GM12892 (cell line): ENCODE measurements at regions not wholly inside any gene's neighbourhood (a gene's known extent, or its start where the extent isn't known, plus 50 kb on each side); places are given as distances from the start of the nearest gene placed in this dataset.

Experiments
- DNase-seq: peaks from one replicate; pipeline ENCODE4 v3.0.0; 2011; ENCODE audit not compliant: insufficient read length
- FAIRE-seq: peaks from 2 replicates; lab custom pipeline; 2011; peaks lifted over from hg19 to GRCh38; lab: Jason Lieb, UNC
- POLR2A ChIP-seq: IDR thresholded peaks from 2 replicates; pipeline ENCODE4 v1.6.1; 2011; ENCODE audit warnings: low read depth, low read length, control low read depth
- POLR2AphosphoS5 ChIP-seq: IDR thresholded peaks from 2 replicates; pipeline ENCODE4 v1.6.1; 2011; ENCODE audit warnings: low read depth, low read length, control low read depth
- TAF1 ChIP-seq: IDR thresholded peaks from 2 replicates; pipeline ENCODE4 v1.6.1; 2011; ENCODE audit warnings: low read depth, mild to moderate bottlenecking, control low read depth, low read length, borderline replicate concordance

GRCh38 chr10:91137822-91138221 lies 82.6 kb upstream of the PCGF5 start:
- FAIRE-seq (peak; percentile 50), DNase-seq (no peak)
- no peak for TF ChIP-seq POLR2A
- TF ChIP-seq TAF1, result no peak
- TF ChIP-seq POLR2AphosphoS5, result no peak

GRCh38 chr10:91140995-91141549 lies 79.4 kb upstream of the PCGF5 start:
- peak; percentile 76 for FAIRE-seq
- TF ChIP-seq POLR2A (no peak), TAF1 (no peak)
- no peak for DNase-seq

GRCh38 chr10:91144961-91145360 lies 75.5 kb upstream of the PCGF5 start:
- FAIRE-seq, result no peak
- no peak for DNase-seq
- TF ChIP-seq TAF1, result no peak
- TF ChIP-seq POLR2AphosphoS5, result no peak
- no peak for TF ChIP-seq POLR2A

- FAIRE-seq, result peak; percentile 9
- TF ChIP-seq POLR2AphosphoS5, result no peak
- TF ChIP-seq POLR2A, result no peak
- no peak for TF ChIP-seq TAF1
- no peak for DNase-seq
These were observed 74.3 kb upstream of the PCGF5 start for GRCh38 chr10:91146146-91146545.

DNA sequence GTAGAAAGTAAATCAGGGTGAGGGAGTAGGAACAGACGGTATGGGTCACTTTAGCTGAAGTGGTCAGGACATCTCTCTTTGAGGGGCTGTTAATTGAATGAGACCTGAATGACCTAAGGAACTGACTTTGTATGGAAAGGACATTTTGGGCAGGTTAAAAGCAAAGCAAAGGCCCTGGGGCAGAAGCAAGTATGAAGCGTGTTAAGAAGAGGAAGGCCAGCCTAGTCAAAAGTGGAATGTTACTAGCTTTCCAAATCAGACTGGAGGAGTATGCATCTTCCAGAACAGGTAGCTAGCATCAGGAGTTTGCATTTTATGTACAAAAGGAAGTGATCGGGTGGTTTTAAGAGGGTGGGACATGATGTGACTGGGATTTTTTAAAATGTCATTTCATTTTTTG lies 70.9 kb upstream of the PCGF5 start:
- no peak for DNase-seq
- FAIRE-seq, result no peak

GRCh38 chr10:91150631-91151030 lies 69.8 kb upstream of the PCGF5 start:
- DNase-seq, result no peak
- TF ChIP-seq POLR2AphosphoS5, result no peak
- TF ChIP-seq TAF1, result no peak
- TF ChIP-seq POLR2A, result no peak
- no peak for FAIRE-seq

More for the DNA sequence above, 70.9 kb upstream of the PCGF5 start:
- TF ChIP-seq TAF1 (no peak), POLR2A (no peak), POLR2AphosphoS5 (no peak)

DNA sequence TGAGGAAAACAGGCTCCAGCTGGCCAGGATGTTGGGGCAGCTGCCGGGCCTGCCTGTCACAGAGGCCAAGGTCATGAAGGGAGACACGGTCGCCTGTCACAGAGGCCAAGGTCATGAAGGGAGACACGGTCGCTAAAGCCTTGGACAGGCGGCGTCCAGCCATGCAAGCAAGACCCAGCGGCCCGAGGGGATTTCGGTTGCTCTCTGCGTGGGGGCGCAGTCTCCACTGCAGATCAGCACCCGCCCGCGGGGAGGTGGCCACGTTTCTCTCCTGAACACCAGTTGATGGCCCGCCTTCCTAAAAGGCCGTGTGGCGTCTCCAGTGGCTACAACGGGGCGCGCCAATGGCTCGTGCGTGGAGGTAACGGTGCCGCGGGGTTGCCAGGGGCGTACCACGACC lies 67.0 kb upstream of the PCGF5 start:
- TF ChIP-seq TAF1 (no peak), POLR2AphosphoS5 (no peak), POLR2A (no peak)
- DNase-seq (no peak), FAIRE-seq (no peak)

DNA sequence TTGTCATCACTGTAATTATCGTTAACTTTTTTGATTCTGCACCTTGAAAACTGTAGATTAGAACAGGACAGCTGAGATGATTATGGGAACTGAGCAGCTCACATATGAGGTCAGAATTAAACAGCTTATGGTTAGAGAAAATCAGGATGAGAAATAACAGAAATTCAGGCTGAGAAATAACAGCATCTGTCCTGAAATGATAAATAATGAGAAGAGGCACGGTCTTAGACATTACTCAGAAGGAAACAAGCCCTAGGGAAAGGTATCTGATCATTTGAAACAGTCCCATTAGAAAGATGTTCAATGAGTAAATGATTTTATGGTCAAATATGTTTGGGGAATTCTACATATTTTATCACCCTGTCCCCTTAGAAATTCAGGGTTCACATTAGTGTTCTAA lies 65.6 kb upstream of the PCGF5 start:
- FAIRE-seq (peak; percentile 72), DNase-seq (no peak)
- TF ChIP-seq TAF1 (no peak), POLR2AphosphoS5 (no peak), POLR2A (no peak)

GRCh38 chr10:91156196-91156595 lies 64.3 kb upstream of the PCGF5 start:
- DNase-seq (no peak), FAIRE-seq (no peak)
- TF ChIP-seq TAF1 (no peak), POLR2AphosphoS5 (no peak), POLR2A (no peak)

- peak; percentile 24 for FAIRE-seq
- DNase-seq, result no peak
- TF ChIP-seq TAF1 (no peak), POLR2A (no peak)
These were observed 61.1 kb upstream of the PCGF5 start for GRCh38 chr10:91159254-91159783.

- no peak for DNase-seq
- TF ChIP-seq POLR2A, result no peak
- TF ChIP-seq POLR2AphosphoS5, result no peak
- no peak for TF ChIP-seq TAF1
- no peak for FAIRE-seq
These were observed 58.4 kb upstream of the PCGF5 start for GRCh38 chr10:91162050-91162494.

DNA sequence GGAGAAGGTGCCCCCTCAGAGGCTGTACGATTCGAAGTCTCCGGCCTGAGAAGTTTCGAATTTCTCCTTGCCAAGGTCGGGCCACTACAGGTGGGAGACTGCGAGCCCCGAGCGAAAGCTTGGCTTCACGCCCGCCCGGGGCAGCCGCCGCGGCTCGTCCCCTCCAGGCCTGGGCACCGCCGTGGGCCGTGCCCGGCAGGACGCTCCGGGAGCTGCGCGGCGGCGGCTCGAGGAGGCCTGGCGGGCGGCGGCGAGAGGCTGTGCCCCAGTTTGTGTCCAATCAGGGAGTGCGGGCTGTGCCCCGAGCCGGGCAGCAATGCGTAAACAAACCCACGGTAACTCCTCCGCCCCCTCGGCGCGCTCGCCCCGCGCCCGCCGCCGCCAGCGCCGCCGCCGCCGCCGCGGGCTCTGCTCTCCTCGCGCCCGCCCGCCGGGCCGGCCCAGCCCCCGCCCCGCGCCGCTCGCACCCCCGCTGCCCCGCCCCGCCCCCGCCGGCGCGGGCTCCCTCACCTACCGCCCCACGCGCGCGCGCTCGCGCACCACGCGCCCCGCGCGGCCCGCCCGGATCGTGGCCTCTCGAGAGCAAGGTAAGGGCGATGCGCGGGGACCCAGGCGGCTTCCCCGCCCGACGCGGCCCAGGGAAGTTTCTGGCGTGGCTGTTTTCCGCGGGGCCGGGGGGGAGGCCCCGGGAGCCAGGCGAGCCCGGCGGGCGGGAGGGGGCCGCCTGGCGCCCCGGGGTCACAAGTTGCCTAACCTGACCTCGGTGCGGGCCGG lies 57.8 kb upstream of the PCGF5 start:
- peak; percentile 81 for FAIRE-seq
- peak; percentile 46 for DNase-seq
- TF ChIP-seq TAF1, result no peak
- TF ChIP-seq POLR2A, result no peak
- TF ChIP-seq POLR2AphosphoS5, result no peak
